Hematopoietic multipotent progenitor cell (in vitro differentiated cells): ENCODE measurements at regions not wholly inside any gene's neighbourhood (a gene's known extent, or its start where the extent isn't known, plus 50 kb on each side); places are given as distances from the start of the nearest gene placed in this dataset.

Experiments used
- DNase-seq, 3 donors: peaks; one replicate each; pipeline ENCODE4 v3.0.0-alpha.2; 2011 to 2015; ENCODE audit warnings: low read depth in 2 of 3, low spot score in 2 of 3

DNA sequence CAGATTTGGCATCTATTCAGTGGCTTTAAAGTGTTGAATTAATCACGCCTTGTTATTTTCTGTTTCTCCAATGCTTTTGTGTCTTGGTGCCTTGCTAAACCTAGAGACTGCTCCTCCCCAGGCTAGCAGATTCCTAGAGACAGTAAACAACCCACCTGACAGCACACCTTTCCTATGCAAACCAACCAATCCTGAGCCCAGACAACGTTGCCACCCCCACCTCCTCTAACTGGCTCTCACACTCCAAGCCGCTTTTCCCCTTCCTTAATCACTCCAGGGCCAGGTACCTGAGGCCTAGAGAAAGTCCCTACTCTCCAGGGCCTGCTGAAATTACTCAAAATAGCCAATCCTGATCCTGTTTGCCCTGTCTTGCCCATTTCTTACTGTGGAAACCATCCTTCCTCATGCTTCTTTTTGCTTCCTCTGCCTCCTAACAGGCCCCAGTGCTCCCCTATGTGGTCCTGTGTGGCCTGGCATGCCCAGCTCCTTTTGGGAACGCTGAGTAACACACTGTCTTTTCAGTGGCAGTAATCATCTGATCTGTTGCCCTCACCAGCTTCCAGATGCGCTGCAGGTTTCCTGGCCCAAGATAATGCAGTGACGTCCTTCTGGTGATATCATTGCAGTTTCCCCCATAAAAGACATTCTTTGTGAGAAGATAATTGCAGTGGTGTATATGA, 53.4 kb downstream of the GAS1 start:
- DNase-seq, result no peak

DNA sequence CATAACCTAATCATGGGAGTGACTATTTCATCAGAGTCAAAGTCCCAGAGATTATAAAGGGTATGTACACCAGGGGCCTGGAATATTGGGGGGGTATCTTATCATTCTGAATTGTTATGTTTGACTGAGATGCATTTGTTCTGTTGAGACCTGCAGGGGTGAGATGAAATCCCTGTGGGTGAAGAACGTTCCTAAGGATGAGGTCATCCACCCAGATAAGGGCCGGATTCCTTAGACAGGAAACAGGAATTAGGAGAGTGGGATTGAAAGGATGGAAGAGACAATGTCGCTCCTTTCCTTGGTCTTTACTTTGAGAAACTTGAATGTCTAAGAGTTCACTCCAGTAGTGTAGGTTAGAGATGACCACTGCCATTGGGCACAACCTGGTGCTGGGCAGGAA, 54.7 kb downstream of the GAS1 start:
- DNase-seq, result no peak

DNA sequence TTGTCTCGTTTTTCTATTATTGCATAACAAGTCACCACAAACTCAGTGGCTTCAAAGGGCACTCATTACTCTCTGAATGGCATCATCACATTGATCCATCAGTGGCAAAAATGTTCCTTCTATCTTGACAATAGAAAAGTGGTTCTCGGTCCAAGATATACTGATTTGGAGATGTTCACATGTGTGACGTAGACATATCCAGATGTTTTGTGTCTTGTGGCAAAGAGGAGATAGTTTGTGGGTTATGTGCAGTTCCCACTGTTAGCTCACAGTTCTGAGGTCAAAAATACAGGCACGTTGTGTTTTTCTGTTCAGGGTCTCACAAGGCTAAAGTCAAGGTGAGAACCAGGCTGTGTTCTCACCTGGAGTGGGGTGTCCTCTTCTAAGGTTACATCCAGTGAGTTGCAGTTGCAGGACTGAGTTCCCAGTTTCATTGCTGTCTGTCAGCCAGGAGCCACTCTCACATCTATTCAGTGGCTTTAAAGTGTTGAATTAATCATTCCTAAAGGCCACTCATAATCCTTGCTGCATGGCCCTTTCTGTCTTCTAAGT, 55.3 kb downstream of the GAS1 start:
- DNase-seq, result no peak

DNA sequence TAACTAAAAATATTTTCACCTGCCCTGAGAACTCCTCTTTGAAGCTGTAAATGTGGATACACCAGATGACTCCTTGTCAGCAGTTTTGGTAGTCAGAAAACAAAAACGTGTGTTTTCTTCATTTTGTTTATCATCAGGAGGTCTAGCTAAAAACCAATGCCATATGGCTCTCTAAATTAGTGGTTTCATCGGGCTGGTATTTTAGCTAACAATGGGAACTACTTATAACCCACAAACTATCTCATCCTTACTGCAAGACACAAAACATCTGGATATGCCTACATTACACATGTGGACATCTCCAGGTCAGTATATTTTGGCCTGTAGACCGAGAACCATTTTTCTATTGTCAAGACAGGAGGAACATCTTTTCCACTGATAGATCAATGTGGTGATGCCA, 56.2 kb downstream of the GAS1 start:
- no peak for DNase-seq

DNA sequence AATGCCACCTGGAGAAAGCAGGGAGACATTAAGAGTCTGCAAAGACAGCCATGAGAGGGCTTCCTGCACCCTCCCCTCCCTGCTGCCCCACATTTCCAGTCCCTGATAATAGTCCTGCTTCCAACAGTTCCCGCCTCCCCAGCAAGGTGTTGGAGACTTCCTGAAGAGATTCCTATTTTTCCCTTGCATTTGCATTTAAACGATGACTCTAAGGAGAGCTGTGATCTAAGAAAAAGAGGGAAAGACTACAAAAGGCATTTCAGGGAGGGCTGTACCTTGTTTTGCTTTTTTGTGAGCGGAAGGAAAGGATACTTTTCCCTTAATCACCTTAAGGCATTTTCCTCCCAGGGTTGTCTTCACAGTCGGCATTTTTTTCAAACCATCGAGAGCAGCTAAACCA, 62.1 kb downstream of the GAS1 start:
- no peak for DNase-seq

DNA sequence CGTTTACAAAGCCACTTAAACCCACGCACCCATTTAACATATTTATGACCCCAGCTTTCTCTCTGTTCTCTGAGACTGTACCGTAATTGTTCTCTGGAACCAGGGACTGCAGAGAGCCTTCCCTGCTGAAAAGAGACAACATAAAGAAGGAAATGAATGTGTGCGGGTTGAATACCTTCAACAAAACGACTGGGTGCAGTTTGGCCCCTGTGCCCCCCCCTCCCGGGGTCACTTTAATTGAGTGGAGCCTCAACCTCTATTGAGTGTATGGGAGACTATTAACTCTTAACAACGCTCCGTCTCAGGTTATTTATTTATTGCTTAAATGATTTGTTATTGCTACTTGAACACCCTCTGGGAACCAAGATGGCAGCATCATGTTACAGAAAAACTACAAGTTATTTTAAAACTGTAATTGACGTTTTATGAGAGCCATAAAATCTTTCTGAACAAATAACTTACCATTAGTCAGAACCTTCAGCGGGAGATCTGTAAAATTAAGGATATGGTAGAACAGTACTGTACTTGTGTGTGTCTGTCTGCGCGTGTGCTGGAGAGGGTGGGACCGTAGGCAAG, 70.6 kb downstream of the GAS1 start:
- no peak for DNase-seq

DNA sequence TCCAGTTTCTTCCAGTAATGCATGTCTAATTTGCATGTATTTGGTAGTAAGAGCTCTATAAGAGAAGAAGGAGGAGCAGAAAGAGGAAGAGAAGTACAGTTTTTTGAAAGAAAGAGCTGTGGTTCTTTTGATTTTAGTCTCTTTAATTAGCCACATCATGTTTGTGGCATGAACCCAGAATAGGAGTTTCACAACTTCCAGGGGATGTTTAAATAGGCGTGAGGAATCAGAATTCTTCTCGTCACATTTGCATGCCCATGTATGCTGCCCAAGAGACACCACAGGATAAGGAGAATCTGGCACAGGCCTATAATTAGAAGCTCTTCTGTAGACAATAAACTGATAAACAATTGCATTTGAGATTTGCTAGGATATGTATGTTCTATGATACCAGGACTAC, 78.7 kb downstream of the GAS1 start:
- DNase-seq, result no peak

DNA sequence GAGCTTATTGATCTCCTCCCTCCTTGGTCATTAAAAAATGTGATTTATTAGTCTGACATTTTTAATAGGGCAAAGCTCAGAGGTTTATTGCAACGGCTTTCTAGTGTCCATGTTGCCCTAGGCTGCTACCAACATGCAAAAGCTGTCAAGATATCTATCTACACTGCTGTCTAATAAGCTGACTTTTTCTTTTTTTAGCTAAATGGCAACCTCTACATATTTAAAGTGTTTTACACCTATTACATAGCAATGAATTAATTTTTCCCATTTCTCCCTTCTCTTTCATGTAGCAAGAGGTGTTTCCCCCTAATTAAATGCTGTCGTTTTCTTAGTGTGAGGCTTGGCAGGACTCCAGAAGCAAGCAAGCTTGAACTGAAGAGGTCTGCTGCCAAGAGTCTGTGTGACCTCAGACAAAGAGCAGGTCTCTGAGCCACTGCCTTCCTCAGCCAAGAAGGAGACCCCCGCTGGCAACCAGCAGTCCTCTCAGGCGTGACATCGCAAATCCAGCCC, 79.4 kb downstream of the GAS1 start:
- no peak for DNase-seq

DNA sequence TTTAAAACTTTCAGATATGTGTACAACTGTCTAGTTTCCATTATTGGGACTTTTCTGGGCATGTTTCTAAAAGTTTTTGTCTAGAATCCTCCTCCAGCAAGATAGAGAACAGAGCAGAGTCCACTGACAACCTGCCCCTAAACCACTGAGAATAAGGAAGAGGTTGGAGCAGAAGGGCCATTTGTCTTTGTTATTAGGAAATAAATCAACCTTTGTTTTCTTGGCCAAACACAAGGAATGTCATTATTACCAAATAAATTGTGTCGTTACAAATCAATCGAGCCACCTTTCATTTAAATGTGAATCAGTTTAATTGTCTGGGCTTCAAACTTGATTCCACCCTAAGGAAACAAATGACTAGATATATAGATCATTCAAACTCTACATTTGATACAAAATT, 81.4 kb downstream of the GAS1 start:
- DNase-seq, result no peak

DNA sequence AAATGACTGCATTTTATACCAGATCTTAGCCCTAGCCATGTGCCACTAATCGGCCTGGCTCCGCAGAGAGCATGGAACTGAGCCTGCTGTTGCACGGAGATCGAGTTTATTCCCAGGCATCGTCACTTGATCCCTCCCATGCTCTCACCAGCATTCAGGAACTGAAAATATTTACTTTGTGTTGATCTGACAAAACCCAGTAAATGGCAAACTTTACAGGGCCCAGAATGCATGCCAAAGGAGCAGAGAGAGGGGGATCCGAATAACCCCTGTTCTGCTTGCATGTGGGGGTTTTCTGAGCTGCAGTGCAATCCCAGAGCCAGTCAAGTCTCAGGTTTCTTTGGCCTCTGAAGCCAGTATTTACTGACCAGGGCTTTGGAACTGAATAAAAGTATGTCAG, 87.3 kb downstream of the GAS1 start:
- no peak for DNase-seq

DNA sequence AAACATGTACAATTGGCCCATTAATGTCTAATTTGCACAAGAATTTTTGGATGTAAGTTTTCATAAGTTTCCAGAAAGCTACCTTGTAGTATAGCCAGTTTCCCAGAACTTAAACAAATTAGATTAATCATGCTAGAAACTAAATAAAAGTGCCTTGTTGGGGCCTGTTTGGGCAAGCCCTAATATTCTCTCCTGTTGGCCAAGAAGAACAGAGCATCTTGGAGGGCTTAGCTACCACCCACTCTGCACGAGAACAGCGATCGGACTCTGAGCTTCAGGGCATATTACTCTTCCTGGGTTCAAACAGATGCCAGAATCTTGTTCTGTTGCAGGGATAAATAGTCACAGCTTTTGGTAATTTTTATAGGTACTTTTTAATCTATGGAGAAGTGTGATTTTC, 88.2 kb downstream of the GAS1 start:
- DNase-seq, result no peak

DNA sequence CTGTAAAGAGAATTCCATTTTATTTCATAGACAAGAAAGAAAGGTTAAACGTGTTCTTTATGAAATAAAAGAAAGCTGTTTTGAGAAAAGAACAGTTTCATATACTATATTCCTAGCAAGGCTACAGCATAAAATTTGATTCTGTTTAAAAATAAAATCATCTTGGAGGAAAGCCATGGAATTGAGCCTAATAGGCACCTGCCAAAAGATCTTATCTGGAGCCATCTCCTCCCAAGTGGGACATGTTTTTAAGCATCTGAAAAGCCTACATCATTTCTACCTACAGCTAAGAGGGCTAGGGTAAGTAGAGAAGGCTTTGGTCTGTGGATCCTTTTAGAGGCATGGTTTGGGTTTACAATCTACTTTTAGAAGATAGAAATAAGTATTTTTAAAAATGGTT, 89.3 kb downstream of the GAS1 start:
- DNase-seq, result no peak

DNA sequence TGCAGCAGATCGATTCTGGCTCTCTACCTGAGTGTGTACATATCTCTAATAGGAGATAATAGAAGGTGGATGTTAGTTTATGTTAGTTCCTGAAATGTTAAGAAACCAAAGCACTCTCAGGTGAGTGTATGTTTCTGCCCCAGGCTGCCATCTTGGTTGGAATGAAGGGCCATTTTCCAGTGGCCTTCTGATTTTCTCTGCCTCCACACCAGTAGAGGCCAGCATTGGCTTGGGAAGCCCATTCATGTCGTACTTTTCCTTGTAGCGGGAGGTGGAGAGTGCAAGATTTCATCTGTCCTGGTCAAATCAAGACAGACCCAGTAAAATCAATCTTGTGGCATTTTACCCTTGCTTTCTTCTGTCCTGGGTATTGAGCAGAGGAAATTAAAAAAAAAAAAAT, 91.0 kb downstream of the GAS1 start:
- no peak for DNase-seq

DNA sequence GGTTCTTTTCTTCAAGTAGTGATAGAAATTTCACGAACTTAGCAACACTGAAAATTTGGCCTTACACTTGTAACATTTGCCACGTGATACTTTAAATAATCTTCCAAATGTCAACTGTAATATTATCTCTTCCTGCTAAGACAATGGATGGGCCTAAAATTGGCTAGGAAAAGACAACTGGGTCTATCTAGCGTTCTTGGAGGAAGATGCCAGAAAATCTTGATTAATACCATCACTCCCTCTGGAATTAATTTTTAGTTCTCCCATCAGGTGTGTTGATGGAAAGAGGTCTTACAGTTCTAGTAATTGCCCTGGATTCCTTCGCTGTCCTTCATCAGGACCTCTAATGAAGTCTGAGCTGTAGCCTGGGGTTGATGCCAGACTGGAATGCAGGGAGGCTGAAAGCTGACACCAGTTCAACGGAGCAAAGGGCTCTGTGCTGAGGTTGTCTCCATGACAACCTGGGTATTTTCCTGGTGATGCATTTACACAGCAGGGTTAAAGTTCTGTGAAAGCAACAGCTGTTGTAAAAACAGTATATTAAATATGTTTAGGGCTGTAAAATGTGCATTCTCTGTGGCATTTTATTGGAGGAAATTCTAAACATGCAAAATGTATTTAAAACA, 92.3 kb downstream of the GAS1 start:
- no peak for DNase-seq

DNA sequence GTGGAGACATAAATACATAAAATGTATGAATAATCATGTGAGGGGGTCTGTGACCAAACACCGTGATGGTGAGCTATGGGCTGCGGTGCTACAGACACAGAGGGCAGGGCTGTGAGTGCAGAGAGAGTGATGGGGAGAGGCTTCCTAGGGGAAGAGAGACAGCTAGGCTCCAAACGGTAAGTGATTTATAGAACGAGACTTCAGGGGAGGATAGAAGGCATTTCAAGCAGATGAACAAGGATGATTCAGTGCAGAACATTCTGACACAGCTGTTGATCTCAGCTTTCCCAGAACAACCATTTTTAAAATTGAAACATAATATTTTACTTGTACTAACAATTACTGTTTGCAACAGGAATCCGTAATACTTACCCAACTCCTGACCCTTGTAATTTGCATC, 100.7 kb downstream of the GAS1 start:
- DNase-seq, result no peak

DNA sequence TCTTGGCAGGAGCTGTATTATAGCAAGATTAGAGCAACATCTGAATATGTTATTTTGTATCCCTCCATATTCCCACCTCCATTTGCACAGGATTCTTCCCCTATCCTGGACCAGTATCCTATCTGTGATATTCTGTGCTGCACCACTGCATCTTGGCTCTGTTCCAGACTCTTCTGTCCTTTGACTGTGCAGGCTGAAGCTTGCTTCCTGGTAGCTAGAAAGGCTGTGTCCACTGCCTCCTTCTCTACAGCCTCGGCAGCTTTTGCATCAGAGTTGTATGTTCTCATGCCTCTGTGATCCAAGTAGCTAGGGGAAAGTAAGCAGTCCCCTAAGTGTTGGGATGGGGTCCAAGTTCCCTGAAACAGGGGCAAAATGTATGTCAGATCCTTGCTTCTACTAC, 104.1 kb downstream of the GAS1 start:
- DNase-seq, result no peak

DNA sequence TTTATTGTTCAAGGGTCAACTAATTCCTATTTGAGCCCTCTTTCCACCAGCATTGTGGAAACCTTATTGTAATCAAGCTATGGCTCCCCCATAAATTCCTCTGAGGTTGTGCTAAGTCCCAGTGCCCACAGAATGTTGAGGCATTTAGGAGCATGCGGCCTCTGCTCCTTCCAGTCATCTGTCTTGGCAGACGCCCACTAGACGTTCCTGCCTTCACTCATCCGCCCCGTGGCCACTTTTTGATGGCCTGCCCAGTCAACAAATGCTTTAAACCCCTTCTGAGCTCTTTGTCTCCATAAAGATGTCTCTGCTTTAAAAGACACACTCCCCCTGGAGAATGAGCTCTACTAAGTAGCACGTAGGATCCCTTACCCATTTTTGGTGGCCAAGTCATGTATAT, 104.7 kb downstream of the GAS1 start:
- DNase-seq, result no peak

DNA sequence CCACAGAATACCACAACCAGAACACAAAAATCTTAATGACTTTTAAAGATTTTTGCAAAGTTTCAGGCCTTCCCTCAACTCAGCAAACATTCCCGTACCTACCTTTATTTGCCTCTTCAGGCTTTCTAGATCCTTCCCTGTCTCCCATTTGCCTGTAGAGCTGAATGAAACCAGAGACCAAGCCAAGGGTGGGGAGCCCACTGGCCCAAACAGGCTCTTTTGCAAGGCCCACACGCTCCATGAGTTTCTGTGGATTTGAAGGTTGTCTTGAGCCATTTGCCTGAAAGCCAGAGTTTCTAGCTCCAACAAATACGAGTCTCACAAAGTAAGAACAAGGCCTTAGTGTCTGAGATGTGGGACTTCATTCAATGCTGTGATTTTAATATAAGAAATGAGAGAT, 107.8 kb downstream of the GAS1 start:
- DNase-seq, result no peak

DNA sequence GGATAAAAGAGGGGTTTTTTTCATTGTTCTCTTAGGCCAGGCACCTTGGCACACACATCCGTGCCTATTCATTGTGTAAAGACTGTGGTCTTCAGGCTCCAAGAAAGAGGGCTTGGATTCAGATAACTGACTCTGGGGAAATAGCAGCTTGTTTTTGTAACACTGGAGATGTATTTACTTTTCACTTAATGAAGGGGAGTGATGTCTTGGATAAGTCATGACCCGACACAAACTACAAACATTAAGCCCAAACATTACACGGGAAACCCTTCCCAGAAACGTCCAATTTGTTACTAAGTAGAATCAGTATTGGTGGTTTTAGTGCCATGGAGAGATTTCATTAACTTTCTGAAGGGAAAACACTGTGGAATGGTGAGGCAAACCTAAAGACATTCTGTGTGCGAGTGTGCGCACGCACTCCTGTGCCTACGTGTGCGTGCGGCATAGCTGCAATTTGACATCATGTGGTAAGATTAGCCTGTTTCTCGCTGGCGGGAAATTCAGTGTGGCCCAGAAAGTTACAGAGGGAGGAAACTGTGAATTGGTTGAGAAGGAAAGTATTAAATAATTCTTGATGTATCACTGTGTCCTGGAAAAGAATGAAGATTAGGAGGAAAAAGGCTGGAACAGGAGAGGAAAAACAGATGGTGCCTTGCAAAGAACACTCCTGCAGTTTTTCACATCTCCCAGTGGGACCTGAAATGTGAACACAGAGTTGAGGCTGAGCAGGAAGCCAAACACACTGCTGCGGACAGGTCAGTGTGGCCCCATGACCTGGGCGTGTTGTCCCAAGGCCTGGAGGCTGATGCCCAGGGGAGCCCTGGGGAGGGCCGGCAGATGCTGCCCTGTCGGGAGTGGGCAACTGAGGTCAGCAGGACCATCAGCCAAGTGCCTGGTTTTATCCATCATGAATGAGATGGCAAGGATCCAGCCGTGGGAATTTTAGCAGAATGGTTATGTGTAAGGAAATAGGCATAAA, 108.5 kb downstream of the GAS1 start:
- DNase-seq, result no peak

DNA sequence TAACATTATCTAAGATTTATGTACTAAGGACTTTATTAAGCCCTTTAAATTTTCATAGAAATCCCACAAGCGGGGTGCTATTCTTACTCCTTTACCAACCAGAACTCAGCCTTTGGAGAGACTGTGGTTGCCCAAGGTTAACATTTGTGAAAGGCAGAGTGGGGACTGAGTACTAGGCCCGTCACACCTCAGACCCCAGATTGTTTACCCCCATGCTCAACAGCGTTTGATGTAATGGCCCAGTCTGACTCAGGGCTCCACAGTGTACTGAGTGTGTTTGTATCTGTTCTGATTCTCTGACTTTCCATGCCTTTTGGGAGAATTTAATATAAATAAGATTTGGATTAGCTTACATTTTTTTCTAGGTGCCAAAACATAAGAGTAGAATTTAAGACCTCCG, 110.0 kb downstream of the GAS1 start:
- DNase-seq, result no peak

DNA sequence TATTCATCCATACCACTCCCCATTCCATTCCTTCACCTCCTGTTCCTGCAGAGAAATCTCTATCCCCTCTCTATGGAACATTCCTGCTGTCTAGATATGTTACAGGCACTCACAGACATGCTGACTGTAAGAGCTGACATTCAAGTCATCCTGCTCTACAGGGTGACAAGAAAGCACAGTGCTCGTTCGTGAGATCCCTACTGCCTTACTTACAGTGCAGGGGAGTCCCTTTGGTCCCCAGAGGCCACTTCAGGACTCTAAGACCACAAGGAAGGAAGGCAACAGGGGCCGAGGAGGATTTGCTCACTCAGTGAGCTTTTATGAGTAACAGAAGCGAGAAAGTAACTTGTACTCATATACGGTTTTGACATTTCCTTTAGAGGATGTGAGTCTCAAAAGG, 110.5 kb downstream of the GAS1 start:
- no peak for DNase-seq
